ENCODE measurements at regions not wholly inside any gene's neighbourhood (a gene's known extent, or its start where the extent isn't known, plus 50 kb on each side); places are given as distances from the start of the nearest gene placed in this dataset.

- TF ChIP-seq EZH2 (IDR thresholded peaks at IDR 0.05; ENCODE audit: low read depth, low read length, severe bottlenecking): no peak
- TF ChIP-seq SP1 (IDR thresholded peaks at IDR 0.05; ENCODE audit: low read depth, low read length): no peak
- no peak for TF ChIP-seq GABPA (IDR thresholded peaks at IDR 0.05; ENCODE audit: borderline replicate concordance, insufficient read depth, low read length)
- TF ChIP-seq MAFK (IDR thresholded peaks at IDR 0.05; ENCODE audit: low read depth, low read length): no peak
- no peak for TF ChIP-seq ASH2L (IDR thresholded peaks at IDR 0.05; ENCODE audit: low read length)
Measured at GRCh38 chr14:29109589-29109988, 343.0 kb downstream of the FOXG1 start.
